Activated T-cell treated with anti-CD3 and anti-CD28 coated beads for 48 hours (primary cell): ENCODE measurements at regions not wholly inside any gene's neighbourhood (a gene's known extent, or its start where the extent isn't known, plus 50 kb on each side); places are given as distances from the start of the nearest gene placed in this dataset.
"Not testable (repeated sequence)": the region's sequence is repeated elsewhere in the genome, so short reads cannot be mapped to it uniquely, and the experiment has no call there.

ENCODE experiments used
- DNase-seq: peaks from one replicate; pipeline ENCODE4 v3.0.0-alpha.2; 2020; ENCODE audit warnings: low read depth

GRCh38 chr5:108451269-108451668, 69.4 kb upstream of the FBXL17 start:
- no peak for DNase-seq

GRCh38 chr5:108444130-108444529, 62.2 kb upstream of the FBXL17 start:
- DNase-seq = not testable (repeated sequence)

- DNase-seq = not testable (repeated sequence)
Measured at GRCh38 chr5:108442063-108442651, 60.3 kb upstream of the FBXL17 start.

GRCh38 chr5:108437425-108437824, 55.5 kb upstream of the FBXL17 start:
- no peak for DNase-seq

- DNase-seq = no peak
Measured at GRCh38 chr5:108436696-108437095, 54.8 kb upstream of the FBXL17 start.

GRCh38 chr5:108433600-108433999, 51.7 kb upstream of the FBXL17 start:
- no peak for DNase-seq

- DNase-seq = no peak
Measured at GRCh38 chr5:108432024-108432423, 50.1 kb upstream of the FBXL17 start.
